ENCODE measurements at regions not wholly inside any gene's neighbourhood (a gene's known extent, or its start where the extent isn't known, plus 50 kb on each side); places are given as distances from the start of the nearest gene placed in this dataset.

DNA sequence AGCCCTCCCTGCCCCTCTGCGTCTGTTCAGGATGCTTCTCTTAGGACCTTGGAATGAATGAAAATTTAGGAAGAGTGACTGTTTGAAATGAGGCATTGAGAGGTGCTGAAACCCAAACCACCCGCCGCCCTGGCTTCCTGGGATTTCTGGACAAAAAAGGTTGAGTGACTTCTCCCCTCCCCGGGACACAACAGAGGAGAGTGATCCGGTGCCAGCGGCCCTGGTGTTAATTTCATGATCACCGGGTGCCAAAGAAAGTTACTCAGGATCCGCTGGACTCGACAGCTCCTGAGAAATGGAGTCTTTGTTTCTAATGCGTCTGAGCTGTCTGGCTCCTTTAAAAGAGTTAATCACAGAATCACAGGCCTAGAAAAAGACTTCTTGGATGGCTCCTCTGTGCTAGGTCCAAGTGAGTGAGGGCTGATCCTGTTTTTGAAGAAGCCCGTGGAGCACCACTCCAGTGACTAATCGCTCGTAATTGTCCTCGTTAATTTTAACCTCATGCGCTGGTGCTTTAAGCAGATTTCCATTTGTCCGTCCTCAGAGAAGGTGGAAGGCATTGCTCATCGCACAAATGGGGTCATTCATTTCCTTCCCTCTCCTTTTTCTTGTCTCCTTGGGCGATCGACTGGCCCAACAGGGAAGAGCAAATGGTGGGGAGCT is 144.4 kb upstream of the ZFHX3 start:
- no peaks in the 10 kb centered on the region for H3K27me3 ChIP-seq (ENCODE audit: control insufficient read depth in 1 of 2, insufficient read depth in 2 of 2, low read length in 2 of 2)
- H3K36me3 ChIP-seq (ENCODE audit: control insufficient read depth in 2 of 2, insufficient read depth in 2 of 2, low read length in 2 of 2) = no peaks in the 10 kb centered on the region
- H3K4me3 ChIP-seq (ENCODE audit: low read length in 2 of 2) = no peak overlapping the region
- H3K9ac ChIP-seq (ENCODE audit: low read length in 2 of 2) = no peak overlapping the region
- H3K4me1 ChIP-seq (ENCODE audit: control insufficient read depth, insufficient read depth, low read length) = no peaks in the 10 kb centered on the region
- no peak overlapping the region for H3K27ac ChIP-seq (ENCODE audit: low read length)
- no peaks in the 10 kb centered on the region for H3K9me3 ChIP-seq (ENCODE audit: control insufficient read depth in 2 of 2, low read length in 2 of 2)

DNA sequence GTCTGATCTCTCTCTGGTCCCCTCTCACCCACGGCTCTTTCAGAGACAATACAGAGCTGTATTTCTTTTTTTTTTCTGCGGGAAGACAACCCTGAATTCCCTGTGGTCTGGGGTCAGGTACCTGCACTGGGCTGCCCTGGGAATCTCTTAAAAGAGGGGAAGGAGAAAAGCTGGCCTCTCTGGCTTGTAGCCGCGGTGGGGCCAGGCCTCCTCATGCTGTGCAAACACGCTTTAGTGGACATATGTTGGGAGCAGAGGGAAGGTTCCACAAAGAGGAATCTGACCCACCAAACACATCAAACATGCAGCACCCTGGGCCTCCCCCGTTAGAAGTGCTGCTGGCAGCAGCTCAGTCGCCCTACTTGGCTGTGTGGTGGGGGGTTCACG is 143.7 kb upstream of the ZFHX3 start:
- H3K4me1 ChIP-seq (ENCODE audit: control insufficient read depth, insufficient read depth, low read length) = no peaks in the 10 kb centered on the region
- no peaks in the 10 kb centered on the region for H3K36me3 ChIP-seq (ENCODE audit: control insufficient read depth in 2 of 2, insufficient read depth in 2 of 2, low read length in 2 of 2)
- H3K27ac ChIP-seq (ENCODE audit: low read length) = no peak overlapping the region
- H3K9me3 ChIP-seq (ENCODE audit: control insufficient read depth in 2 of 2, low read length in 2 of 2) = no peaks in the 10 kb centered on the region
- H3K9ac ChIP-seq (ENCODE audit: low read length in 2 of 2) = no peak overlapping the region
- H3K4me3 ChIP-seq (ENCODE audit: low read length in 2 of 2) = no peak overlapping the region
- H3K27me3 ChIP-seq (ENCODE audit: control insufficient read depth in 1 of 2, insufficient read depth in 2 of 2, low read length in 2 of 2) = no peaks in the 10 kb centered on the region

DNA sequence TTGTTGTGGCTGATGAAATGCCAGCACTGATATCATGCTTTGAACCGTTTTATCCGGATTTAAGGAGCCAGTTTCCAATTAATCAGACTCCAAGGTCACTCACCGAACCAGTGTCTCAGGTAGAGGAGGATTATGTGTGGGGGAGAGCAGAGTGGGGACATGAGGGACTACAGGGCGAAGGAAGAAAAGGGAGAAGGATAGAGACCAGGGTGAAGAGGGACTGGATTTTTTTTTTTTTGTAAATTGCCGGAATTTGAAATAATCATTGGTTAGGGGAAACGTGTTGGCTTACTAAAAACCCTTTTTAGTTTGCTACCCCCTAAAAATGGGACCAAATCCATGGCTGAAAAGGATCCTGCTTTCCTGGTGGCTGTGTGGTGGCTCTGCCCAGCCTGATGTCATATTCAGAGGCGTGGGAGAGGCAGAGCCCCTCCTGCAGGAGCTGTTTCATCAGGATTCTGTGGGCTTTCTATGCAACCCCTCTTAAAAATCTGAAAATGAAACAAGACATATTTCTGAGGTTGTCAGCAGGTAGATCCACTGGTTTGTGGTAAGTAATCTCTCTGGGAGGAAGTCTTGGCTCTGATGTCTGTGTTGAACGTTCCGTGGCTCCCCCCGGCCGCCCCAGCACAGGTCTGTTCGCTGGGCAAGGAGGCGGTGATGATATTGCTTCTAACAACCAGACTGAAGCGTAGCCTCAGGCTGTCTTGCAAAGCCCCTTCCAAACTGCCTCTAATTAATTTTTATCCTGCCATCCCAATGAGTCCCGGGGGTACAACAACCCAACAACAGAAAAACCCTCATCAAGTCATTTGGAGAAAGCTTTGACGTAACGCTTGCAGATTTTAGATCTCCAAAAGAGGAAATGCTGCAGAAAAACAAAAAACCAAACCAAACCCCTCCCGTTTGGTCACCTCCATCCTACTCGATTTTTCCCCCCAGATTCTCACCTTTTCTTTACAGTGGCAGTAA is 143.0 kb upstream of the ZFHX3 start:
- no peaks in the 10 kb centered on the region for H3K4me1 ChIP-seq (ENCODE audit: control insufficient read depth, insufficient read depth, low read length)
- no peaks in the 10 kb centered on the region for H3K9me3 ChIP-seq (ENCODE audit: control insufficient read depth in 2 of 2, low read length in 2 of 2)
- H3K4me3 ChIP-seq (ENCODE audit: low read length in 2 of 2) = no peak overlapping the region
- H3K27ac ChIP-seq (ENCODE audit: low read length) = no peak overlapping the region
- no peaks in the 10 kb centered on the region for H3K27me3 ChIP-seq (ENCODE audit: control insufficient read depth in 1 of 2, insufficient read depth in 2 of 2, low read length in 2 of 2)
- H3K9ac ChIP-seq (ENCODE audit: low read length in 2 of 2) = no peak overlapping the region
- H3K36me3 ChIP-seq (ENCODE audit: control insufficient read depth in 2 of 2, insufficient read depth in 2 of 2, low read length in 2 of 2) = no peaks in the 10 kb centered on the region

DNA sequence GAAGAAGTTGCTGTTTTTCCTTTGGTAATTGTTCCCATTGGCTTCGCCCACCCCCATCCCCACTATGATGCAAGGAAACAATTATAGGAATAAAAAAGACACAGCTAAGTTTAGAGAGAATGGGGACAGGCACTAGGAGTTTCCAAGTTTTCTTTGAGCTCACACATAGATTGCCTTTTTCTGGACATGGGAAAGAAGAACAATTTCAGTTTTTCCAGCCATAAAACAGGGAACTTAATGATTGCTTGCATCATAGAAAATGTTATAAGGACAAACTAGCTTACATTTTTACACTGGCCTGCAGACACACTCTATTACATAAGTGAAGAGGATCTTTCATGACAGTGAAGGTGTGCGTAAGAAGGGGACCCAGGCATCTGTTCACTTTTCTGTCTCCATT is 142.3 kb upstream of the ZFHX3 start:
- Histone ChIP-seq H3K27me3 (ENCODE audit: control insufficient read depth in 1 of 2, insufficient read depth in 2 of 2, low read length in 2 of 2) (no peaks in the 10 kb centered on the region), H3K36me3 (ENCODE audit: control insufficient read depth in 2 of 2, insufficient read depth in 2 of 2, low read length in 2 of 2) (no peaks in the 10 kb centered on the region), H3K4me1 (ENCODE audit: control insufficient read depth, insufficient read depth, low read length) (no peaks in the 10 kb centered on the region), H3K27ac (ENCODE audit: low read length) (no peak overlapping the region), H3K9me3 (ENCODE audit: control insufficient read depth in 2 of 2, low read length in 2 of 2) (no peaks in the 10 kb centered on the region), H3K9ac (ENCODE audit: low read length in 2 of 2) (no peak overlapping the region), H3K4me3 (ENCODE audit: low read length in 2 of 2) (no peak overlapping the region)

DNA sequence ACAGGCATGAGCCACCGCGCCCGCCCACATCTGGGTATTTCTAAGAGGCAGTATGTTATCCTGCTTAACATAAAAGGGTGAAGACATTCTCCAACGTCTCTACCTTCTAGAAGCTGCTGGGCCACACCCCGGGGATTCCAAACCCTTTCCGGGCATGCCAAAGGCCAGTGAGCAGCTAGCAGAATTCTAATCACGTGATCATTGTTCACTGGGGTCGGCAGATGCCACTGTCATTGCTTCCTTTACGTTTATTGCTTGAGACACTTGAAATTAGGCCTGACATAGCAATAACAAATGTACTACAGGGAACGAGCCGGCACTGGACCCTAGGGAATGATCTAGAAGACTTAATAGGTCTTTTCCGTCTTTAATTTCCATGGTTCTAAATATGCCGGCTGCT is 141.2 kb upstream of the ZFHX3 start:
- Histone ChIP-seq H3K36me3 (ENCODE audit: control insufficient read depth in 2 of 2, insufficient read depth in 2 of 2, low read length in 2 of 2) (no peaks in the 10 kb centered on the region), H3K27me3 (ENCODE audit: control insufficient read depth in 1 of 2, insufficient read depth in 2 of 2, low read length in 2 of 2) (no peaks in the 10 kb centered on the region), H3K27ac (ENCODE audit: low read length) (no peak overlapping the region), H3K9me3 (ENCODE audit: control insufficient read depth in 2 of 2, low read length in 2 of 2) (no peaks in the 10 kb centered on the region), H3K9ac (ENCODE audit: low read length in 2 of 2) (no peak overlapping the region), H3K4me1 (ENCODE audit: control insufficient read depth, insufficient read depth, low read length) (no peaks in the 10 kb centered on the region), H3K4me3 (ENCODE audit: low read length in 2 of 2) (no peak overlapping the region)

DNA sequence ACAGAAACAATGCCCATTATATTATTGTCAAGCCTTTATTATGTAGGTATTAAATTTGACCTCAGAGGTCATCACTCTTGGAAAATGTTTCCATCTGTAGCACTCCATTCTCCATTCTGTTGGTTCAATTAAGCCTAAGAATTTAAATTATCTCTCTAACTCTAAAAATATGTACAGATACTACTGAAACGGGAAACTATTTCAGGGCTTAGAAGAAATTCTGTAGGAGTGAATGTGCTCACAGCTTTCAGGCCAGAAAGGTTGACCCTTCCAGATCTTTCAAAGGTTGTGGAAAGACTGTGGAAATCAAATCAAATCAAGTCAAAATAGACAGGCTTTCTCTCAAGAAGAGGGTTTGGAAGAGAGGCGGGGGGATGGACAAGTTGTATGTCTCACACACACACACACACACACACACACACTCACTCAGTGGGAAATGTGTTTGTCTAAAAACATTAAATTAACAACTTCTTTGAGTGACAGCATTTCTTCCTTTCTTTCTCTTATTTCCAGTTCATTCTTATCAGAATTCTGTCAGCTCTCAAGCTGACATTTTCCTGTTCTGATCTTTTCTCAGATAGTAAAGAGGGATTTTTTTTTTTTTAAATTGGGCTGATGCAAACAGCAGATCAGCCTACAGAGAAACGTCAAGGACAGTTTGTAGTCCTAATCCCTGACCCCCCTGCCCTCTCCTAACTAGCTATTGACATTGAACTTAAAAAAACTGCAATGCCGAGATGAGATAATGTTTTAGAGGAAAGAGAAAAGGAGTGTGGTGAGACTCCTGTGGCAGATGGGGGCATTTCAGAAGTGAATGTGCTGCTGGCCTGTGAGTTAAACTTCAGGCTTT is 139.0 kb upstream of the ZFHX3 start:
- no peaks in the 10 kb centered on the region for H3K27me3 ChIP-seq (ENCODE audit: control insufficient read depth in 1 of 2, insufficient read depth in 2 of 2, low read length in 2 of 2)
- H3K9me3 ChIP-seq (ENCODE audit: control insufficient read depth in 2 of 2, low read length in 2 of 2) = no peaks in the 10 kb centered on the region
- H3K4me1 ChIP-seq (ENCODE audit: control insufficient read depth, insufficient read depth, low read length) = no peaks in the 10 kb centered on the region
- H3K27ac ChIP-seq (ENCODE audit: low read length) = no peak overlapping the region
- no peak overlapping the region for H3K4me3 ChIP-seq (ENCODE audit: low read length in 2 of 2)
- H3K36me3 ChIP-seq (ENCODE audit: control insufficient read depth in 2 of 2, insufficient read depth in 2 of 2, low read length in 2 of 2) = no peaks in the 10 kb centered on the region
- no peak overlapping the region for H3K9ac ChIP-seq (ENCODE audit: low read length in 2 of 2)

DNA sequence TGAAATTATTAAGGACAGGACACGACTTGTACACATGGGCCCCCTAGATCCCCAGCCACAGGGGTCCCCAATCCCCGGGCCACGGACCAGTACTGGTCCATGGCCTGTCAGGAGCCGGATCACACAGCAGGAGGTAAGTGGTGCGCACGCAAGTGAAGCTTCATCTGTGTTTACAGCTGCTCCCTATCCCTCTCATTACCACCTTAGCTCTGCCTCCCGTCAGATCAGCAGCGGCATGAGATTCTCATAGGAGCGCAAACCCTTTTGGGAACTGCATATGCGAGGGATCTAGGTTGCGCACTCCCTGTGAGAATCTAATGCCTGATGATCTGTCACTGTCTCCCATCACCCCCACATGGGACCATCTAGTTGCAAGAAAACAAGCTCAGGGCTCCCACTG is 137.8 kb upstream of the ZFHX3 start:
- no peaks in the 10 kb centered on the region for H3K36me3 ChIP-seq (ENCODE audit: control insufficient read depth in 2 of 2, insufficient read depth in 2 of 2, low read length in 2 of 2)
- no peak overlapping the region for H3K9ac ChIP-seq (ENCODE audit: low read length in 2 of 2)
- H3K4me1 ChIP-seq (ENCODE audit: control insufficient read depth, insufficient read depth, low read length) = no peaks in the 10 kb centered on the region
- no peak overlapping the region for H3K4me3 ChIP-seq (ENCODE audit: low read length in 2 of 2)
- no peak overlapping the region for H3K27ac ChIP-seq (ENCODE audit: low read length)
- H3K27me3 ChIP-seq (ENCODE audit: control insufficient read depth in 1 of 2, insufficient read depth in 2 of 2, low read length in 2 of 2) = no peaks in the 10 kb centered on the region
- H3K9me3 ChIP-seq (ENCODE audit: control insufficient read depth in 2 of 2, low read length in 2 of 2) = no peaks in the 10 kb centered on the region

DNA sequence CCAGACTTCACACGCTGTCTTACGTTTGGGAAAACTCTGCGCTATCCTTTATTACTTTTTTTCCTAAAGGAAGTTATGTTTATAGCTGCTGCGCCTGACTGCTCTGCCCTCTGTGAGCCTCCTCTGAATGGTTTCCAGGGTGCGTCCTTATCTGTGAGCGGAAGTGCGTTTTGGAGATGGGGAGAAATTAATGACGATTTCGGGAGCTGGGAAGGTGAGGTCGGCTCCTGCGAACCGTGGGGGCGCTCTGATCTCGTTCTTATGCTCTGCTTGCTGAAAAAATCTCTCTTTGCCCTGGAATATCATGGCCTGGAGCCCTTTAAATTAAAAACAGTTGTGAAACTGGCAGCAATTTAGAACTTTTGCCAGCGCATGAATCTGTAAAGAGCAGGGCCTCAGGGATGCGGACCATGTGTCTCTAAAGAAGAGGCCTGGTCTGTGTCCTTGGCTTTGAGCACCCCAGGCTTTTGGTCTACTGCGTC is 135.7 kb upstream of the ZFHX3 start:
- Histone ChIP-seq H3K36me3 (ENCODE audit: control insufficient read depth in 2 of 2, insufficient read depth in 2 of 2, low read length in 2 of 2) (no peaks in the 10 kb centered on the region), H3K4me3 (ENCODE audit: low read length in 2 of 2) (no peak overlapping the region), H3K4me1 (ENCODE audit: control insufficient read depth, insufficient read depth, low read length) (peaks cover 3% of the 10 kb centered on the region), H3K9me3 (ENCODE audit: control insufficient read depth in 2 of 2, low read length in 2 of 2) (no peaks in the 10 kb centered on the region), H3K9ac (ENCODE audit: low read length in 2 of 2) (no peak overlapping the region), H3K27me3 (ENCODE audit: control insufficient read depth in 1 of 2, insufficient read depth in 2 of 2, low read length in 2 of 2) (no peaks in the 10 kb centered on the region), H3K27ac (ENCODE audit: low read length) (no peak overlapping the region)

DNA sequence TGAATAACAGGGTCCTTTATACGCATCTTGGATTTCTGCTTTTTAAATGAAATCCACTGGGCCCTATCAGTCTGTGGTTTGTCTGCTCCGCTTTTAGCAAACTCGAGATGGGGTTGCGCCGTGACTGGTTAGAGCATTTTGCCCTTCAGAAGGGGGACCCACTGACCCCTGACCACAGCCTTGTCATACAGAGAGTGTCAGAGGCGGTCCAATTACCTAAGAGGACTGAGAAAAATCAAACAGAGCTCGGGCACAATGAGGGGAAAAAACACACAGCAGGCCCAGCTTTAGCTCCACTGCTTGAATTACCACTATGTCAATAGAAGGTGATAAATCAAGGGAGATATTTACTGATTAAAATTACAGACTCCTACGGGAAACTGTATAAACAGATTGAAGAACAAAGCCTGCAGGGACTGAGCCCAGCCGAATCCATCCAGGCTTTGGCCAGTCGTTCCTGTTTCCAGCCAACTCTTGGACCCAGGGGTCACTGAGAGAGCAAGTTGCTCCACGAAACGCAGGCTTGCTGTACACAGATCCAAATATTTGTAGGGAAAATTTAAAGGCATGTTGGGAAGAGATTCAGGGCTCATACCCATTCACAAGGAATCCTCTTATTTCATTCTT is 131.9 kb upstream of the ZFHX3 start:
- no peak overlapping the region for H3K27ac ChIP-seq (ENCODE audit: low read length)
- no peak overlapping the region for H3K4me3 ChIP-seq (ENCODE audit: low read length in 2 of 2)
- no peaks in the 10 kb centered on the region for H3K36me3 ChIP-seq (ENCODE audit: control insufficient read depth in 2 of 2, insufficient read depth in 2 of 2, low read length in 2 of 2)
- no peak overlapping the region for H3K9ac ChIP-seq (ENCODE audit: low read length in 2 of 2)
- no peaks in the 10 kb centered on the region for H3K9me3 ChIP-seq (ENCODE audit: control insufficient read depth in 2 of 2, low read length in 2 of 2)
- H3K4me1 ChIP-seq (ENCODE audit: control insufficient read depth, insufficient read depth, low read length) = peaks cover 3% of the 10 kb centered on the region
- H3K27me3 ChIP-seq (ENCODE audit: control insufficient read depth in 1 of 2, insufficient read depth in 2 of 2, low read length in 2 of 2) = no peaks in the 10 kb centered on the region

DNA sequence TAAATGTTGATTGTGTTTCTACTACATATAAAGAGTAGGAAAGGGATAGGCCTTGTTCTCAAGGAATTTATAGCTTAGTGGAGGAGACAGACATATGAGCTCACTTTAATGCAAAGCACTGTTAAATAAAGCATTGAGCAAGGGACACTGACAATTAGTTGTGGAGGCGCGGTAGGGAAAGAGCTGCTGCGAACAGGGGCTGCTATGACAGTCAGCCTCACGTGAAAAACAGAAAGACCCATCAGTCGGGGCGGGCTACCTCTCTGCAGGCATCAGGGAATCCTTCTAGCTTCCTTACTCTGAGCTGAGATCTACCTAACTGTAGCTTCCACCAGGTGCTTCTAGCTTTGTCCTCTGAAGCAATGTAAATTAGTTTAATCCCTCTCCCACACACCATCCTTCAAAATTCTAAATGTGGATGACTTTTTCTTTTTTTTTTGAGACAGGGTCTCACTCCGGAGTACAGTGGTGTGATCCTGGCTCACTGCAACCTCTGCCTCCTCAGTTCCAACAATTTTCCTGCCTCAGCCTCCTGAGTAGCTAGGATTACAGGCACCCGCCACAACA is 129.9 kb upstream of the ZFHX3 start:
- no peak overlapping the region for H3K9ac ChIP-seq (ENCODE audit: low read length in 2 of 2)
- H3K4me1 ChIP-seq (ENCODE audit: control insufficient read depth, insufficient read depth, low read length) = peaks cover 6% of the 10 kb centered on the region
- H3K9me3 ChIP-seq (ENCODE audit: control insufficient read depth in 2 of 2, low read length in 2 of 2) = no peaks in the 10 kb centered on the region
- no peaks in the 10 kb centered on the region for H3K36me3 ChIP-seq (ENCODE audit: control insufficient read depth in 2 of 2, insufficient read depth in 2 of 2, low read length in 2 of 2)
- H3K27me3 ChIP-seq (ENCODE audit: control insufficient read depth in 1 of 2, insufficient read depth in 2 of 2, low read length in 2 of 2) = no peaks in the 10 kb centered on the region
- H3K4me3 ChIP-seq (ENCODE audit: low read length in 2 of 2) = no peak overlapping the region
- no peak overlapping the region for H3K27ac ChIP-seq (ENCODE audit: low read length)

Data from stomach smooth muscle (tissue), 2 donors.